GM18511 (cell line): ENCODE measurements at regions not wholly inside any gene's neighbourhood (a gene's known extent, or its start where the extent isn't known, plus 50 kb on each side); places are given as distances from the start of the nearest gene placed in this dataset.

Experiments
- ATAC-seq: cut with Tn5 transposase; IDR thresholded peaks from one replicate; pipeline ENCODE4 v1.9.1; 2021; ENCODE audit warnings: mild to moderate bottlenecking, moderate library complexity; ENCODE audit not compliant: unreplicated experiment

DNA sequence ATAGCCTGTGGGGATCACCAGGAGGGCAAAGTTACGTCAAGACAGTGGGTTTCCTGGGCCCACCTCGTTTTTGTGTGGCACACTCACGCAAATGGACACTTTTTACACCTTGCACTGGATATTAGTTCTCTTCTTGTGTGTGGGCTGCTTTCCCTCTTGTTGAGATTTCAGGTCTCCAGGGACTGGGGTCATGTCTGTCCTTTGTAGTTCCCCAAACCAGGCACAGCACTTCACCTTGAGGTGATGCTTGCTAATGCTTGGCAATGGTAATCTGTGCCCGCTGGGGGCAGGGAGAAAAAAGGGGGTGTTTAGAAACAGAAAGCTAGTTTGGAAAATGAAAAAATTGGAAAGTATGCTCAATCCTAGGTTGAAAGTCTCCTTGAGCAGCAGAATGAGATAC lies 195.3 kb downstream of the PTEN start:
- no peak for ATAC-seq

- no peak for ATAC-seq
These were observed 195.8 kb downstream of the PTEN start for GRCh38 chr10:88059190-88059589.

GRCh38 chr10:88060762-88061161 lies 197.3 kb downstream of the PTEN start:
- ATAC-seq: no peak

DNA sequence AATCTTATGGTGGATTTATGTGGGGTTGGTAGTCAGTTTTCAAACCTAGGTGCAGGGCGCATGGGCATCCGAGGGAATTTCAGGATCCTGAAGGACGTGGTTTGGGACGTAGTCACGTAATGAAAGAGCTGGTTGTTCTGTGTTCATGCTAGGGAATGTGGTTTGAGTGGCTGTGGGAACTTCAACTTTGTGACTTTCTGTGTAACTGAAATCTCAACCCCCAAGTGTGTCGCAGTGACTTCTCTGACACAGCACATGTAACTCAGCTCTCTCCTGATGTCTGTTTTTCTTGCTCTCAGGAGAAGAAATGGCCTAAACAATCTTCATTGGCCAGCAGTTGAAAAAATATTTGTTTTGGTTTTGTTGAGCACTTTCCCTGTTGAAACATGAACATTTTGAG lies 199.0 kb downstream of the PTEN start:
- no peak for ATAC-seq

DNA sequence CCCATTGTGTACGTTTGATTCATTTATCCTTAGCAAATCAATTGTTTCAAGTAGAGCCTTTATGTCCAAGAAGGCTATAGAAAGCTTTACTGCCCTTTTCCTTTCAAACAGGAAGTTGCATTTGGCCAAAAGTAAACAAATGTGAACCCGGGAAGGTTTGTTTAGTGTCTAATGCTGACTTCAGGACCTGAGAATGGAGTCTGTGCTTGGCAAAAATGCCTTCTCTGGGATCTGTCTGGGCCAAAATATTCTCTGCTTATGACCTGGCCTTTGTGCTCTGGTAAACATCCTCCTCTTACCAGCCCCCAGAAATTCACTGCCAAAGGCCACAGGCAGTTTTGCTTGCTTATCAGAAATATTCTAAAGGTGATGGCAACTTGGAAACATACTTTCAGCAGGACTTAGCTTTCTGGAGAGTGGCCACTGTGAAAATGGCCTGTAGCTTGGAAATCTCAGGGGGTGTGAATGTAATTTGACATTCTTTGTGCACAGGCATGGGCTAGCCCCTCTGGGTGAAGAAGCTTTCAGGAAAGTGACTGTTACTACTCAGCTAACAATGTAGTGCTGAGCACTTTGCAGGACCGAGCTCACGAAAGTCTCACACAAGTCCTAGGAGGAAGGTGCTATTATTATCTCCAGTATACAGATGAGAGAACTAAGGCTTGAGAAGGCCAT lies 199.5 kb downstream of the PTEN start:
- ATAC-seq: no peak

DNA sequence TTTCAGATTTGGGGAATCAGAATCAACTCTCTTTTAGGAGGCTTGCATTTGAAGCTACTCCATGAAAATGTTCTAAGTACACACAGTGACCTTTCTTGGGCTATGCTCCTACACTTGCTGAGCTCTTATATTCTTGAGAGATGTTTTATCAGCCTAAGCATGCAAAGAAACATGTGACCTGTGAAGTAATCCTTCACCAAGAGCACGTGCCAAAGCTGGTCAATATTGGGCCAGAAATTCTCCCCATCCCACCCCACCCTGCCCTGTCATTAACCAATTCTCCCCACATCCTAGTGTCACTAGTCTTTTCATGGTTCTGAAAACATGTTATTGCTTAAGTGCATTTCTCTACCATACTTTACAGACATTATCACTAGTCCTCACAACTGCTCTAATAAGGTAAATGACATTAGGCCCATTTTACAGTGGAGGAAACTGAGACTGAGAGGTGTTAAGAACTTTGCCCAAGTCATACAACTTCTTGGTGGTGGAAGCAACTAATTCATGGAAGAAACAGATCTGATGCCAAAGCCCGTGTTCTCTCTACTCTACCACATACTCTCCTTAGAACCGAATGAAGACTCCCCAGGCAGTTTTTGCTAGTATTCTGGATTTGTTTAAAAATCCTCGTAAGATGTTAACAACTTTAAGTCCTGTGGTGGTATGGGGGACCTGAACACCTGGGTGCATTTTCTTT lies 200.6 kb downstream of the PTEN start:
- no peak for ATAC-seq

DNA sequence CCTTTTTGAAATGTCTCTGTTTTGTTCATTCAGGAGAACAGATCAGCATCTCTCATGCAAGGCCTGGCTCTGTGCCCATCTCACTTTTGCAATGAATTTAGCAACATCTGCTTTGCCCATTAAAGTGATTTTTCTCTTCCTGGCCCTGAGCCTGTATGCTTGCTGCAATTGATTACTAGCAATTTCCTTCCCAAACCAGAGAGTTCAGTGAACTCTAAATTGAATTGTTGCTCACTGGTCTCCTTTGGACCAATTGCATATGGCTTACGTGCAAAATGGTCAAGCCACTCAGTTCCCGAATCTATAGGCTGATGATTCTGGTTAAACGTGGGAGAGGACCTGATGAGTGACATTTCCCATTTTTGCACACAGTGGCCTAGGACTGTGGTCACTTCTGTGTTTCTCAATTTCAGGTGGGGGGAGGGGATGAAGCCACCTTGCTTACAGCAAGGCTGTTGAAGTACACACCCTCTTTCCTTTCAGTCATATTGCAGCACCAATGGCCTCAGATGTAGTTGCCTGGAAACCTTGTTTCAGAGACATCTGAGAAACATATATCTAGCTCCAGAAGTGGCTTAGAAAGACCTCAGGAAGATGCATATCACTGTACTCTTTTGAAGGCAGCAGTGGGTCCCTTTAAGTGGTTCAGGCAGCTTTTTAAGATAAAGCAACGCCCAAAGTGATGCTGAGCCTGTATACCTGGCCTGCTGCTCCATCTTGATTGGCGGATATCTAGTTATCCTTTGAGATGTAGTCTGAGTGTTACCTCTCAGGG lies 201.4 kb downstream of the PTEN start:
- peak; percentile 74 for ATAC-seq

DNA sequence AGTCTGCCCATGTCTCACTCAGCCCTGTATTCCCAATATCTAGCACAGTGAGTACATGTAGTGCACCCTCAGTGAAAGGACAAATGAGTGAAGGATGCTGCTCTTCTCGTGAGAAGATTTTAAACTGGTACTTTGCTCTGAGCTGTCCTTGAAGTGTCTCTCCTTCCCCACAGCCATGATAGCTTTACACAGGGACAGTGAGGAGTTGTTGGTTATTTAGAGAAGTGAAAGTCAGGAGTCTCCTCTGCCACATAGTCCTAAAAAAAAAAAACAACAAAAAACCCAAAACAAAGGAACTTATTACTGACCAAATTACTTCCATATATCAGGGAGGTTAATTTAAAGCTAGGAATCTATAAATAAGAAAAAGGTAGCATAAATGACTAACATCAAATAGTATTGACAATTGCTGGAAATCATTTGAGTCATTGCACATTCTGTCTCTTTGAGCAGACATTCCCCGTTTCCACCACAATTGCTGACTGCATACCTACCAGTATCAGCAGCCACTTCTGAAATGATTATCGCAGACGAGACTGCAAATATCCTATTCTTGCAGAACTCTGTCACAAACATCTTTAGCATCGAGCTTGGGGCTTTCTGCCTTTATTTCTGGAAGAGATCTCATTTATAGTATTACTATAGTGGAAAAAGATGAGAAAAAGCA lies 202.1 kb downstream of the PTEN start:
- peak; percentile 2 for ATAC-seq

GRCh38 chr10:88066319-88066718 lies 202.9 kb downstream of the PTEN start:
- ATAC-seq: no peak

DNA sequence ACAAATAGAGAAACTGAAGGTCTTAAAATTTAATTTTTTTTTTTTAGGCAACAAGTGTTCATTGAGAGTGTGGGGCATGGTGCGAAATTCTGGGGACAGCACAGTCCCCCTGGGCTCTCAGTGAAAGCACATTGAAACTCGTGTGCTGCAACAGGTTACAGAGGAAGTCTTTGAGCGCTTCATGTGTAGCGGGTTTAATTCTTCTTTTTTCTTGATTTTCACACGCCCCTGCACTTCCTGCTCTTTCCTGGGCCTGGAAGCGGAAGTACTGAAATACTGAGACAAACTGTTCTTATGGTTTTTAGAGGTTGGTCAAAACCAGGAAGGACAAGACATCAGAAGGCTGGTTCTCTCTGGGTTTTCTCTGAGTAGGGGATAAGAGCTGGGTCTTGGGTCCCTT lies 203.5 kb downstream of the PTEN start:
- ATAC-seq: no peak

GRCh38 chr10:88067737-88068136 lies 204.3 kb downstream of the PTEN start:
- ATAC-seq: no peak

DNA sequence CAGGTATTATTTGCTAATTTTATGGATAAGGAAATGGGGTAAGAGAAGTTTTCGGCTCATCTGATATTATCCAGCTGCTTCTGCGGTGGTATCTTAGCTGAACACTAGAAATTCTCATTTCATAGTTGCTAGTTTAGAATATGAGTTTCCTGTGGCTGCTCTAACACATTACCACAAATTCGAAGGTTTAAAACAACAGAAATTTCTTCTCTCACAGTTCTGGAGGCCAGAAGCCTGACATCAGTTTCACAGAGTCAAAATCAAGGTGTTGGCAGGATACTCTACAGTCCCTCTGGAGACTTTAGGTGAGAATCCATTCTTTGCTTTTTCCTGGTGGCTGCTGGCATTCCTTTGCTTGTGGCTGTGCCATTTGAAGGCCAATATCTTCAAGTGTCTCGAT lies 205.9 kb downstream of the PTEN start:
- ATAC-seq: no peak

DNA sequence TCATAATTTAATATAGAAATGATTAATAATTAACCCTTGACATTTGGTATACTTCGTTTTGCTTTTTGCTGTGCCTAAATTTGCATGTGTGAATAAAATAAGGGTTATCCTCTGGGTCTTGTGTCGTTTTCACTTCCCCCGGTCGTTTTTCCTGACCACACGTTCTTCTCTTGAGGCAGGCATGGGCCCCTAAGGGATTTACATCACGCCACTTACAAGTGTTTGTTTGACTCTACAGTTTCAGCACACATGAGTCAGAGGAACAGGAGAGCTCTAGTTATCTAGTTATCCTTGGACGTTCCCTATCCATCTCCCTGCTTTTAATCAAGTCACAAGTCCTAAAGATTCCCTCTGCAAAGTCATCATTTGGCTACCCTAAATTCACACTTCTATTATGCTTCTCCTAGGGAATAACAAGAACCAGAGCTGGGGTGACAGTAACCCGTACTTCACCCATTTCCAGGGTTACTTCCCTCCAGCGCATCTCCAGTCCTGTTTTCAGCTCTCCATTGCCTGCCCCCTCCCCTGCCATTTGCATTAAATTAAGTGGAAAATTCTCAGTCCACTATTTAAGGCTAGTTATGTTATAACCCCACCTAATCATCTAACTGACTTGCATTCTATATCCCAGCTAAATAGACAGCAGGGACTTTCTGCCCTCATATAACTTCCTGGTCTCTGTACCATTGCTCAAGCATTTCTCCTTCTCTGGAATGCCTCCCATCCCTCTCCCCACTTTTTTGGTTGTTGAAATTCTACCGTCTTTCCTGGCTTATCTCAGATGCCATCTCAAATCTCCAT lies 206.9 kb downstream of the PTEN start:
- peak; percentile 65 for ATAC-seq

DNA sequence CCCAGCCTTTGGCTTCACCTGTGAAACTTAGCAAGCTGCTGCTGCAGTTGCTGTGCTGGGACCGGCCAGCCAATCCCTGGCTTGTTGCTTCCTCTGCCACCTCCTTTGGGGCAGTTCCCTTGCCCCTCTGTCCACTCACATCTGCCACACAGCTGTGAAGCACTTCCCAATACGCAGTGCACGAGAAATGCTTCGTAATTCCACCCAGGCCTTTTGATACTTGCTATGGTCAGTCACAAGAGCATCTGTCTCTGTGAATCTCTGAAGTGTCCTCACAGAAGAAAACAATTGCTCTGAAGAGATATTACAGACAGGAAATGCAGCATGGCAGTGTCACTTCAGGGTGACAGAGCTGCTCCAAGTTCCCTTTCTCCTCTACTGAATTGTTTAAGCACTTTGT lies 208.5 kb downstream of the PTEN start:
- no peak for ATAC-seq

- ATAC-seq: no peak
These were observed 210.3 kb downstream of the PTEN start for GRCh38 chr10:88073682-88074081.

- ATAC-seq: no peak
These were observed 211.5 kb downstream of the PTEN start for GRCh38 chr10:88074971-88075370.

DNA sequence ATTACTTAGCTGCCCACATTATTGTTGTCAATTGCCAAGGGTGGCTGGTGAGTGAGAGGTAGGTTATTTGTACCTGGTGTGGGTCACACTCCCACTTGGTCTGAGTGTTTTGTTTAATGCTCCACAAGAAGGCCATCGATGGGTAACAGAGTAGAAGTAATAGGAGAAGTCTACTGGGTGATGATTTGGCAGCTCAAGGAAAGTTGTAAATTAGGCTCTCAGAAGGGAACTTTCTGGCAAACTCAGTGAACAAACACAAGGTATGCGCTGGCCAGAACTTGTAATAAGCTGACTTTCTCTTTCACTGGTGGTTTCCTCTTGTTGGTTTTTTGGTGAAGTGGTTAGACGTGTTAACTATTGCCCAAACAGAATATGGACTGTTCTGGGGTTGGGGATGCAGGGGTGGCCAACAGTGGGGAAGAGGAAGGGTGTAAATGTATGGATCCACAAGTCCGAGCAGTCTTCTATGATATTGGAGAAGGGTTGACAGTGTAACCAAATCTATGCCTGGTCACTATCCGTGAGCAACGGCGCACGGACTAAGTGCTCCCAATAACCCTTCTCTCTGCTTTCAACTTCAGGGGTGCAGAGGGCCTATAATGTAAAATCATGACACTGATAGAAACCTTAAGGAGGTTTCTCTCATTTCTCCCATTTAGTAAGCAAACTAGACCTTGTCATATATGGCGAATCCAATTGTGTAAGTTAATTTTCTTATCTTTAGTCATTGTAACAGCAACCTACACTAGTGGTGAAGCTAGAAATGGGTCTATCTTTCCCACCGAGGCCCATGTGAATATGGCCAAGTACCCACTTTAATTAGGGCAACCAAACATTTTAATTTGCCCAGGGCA lies 212.8 kb downstream of the PTEN start:
- peak; percentile 54 for ATAC-seq

DNA sequence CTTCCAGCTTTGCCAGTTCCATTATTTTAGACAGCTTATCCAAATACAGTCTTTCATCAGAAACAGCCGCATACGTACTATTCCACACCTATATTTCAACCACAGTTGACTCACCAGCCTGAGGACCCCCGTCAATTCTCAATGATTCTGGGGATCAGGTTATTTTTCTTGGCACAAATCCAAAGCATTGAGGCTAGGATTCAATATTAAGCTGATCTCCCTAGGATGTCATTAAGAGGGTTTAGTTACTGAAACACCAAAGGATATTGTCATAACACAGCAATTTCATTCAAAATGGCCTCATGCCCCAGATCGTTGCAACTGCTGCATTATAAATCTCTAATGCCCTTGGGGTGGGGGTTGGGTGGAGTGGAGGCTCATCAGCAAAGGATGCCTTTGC lies 214.6 kb downstream of the PTEN start:
- ATAC-seq: no peak

DNA sequence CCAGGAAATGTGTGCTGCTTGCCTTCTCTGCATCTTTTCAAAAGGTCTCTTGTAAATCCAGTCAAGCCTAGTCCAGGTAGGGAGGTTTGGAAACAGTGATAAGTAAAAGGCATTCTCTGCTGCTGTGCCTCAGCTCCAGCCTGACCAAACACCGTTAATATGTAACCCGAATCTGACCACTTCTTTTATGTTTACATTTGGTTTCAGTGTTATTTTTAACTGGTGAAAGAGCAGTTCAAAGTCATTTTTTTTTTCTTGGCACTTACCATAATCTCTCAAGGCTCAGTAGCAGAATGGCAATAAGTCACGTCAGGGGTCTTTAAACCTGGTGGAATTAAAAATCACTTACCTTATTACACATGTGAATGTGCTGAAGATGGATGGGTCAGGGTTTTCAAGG lies 216.8 kb downstream of the PTEN start:
- peak; percentile 62 for ATAC-seq
